ENCODE measurements at regions not wholly inside any gene's neighbourhood (a gene's known extent, or its start where the extent isn't known, plus 50 kb on each side); places are given as distances from the start of the nearest gene placed in this dataset.

- TF ChIP-seq CTCF (IDR thresholded peaks at IDR 0.05; ENCODE audit: low read depth, low read length, missing input control) (no peak), REST (IDR thresholded peaks at IDR 0.05) (no peak)
These were observed 171.3 kb downstream of the CD24 start (continued) for GRCh38 chr6:106803188-106803587.

- TF ChIP-seq HNF4G (IDR thresholded peaks at IDR 0.05) (no peak), RXRA (IDR thresholded peaks at IDR 0.05) (no peak), JUND (IDR thresholded peaks at IDR 0.05) (no peak), FOXA2 (IDR thresholded peaks at IDR 0.05) (no peak), NR2F2 (IDR thresholded peaks at IDR 0.05) (no peak), ATF3 (IDR thresholded peaks at IDR 0.05) (no peak), HNF4A (conservative IDR thresholded peaks at IDR 0.05) (no peak), YY1 (IDR thresholded peaks at IDR 0.05) (no peak), EGR1 (IDR thresholded peaks at IDR 0.05; ENCODE audit: low read depth in 2 of 2) (no peak), REST (IDR thresholded peaks at IDR 0.05) (no peak)
- H3K4me3 ChIP-seq (ENCODE audit: low read depth in 1 of 3, low read length in 3 of 3): no peak overlapping the region
- H3K9me3 ChIP-seq (ENCODE audit: control insufficient read depth in 4 of 4, low read length in 3 of 4): no peaks in the 10 kb centered on the region
- H3K27me3 ChIP-seq (ENCODE audit: control insufficient read depth in 4 of 4, insufficient read depth in 4 of 4, low read length in 3 of 4): no peaks in the 10 kb centered on the region
- H3K36me3 ChIP-seq (ENCODE audit: control insufficient read depth in 4 of 4, insufficient read depth in 3 of 4, low read depth in 1 of 4, low read length in 3 of 4): no peaks in the 10 kb centered on the region
- 70% methylated on average over 5 of the region's 5 CpGs for WGBS
- H3K9ac ChIP-seq (ENCODE audit: low read depth in 1 of 2, low read length in 2 of 2): no peak overlapping the region
- H3K27ac ChIP-seq (ENCODE audit: low read depth in 1 of 2, low read length in 2 of 2): no peak overlapping the region
- no peak for DNase-seq (ENCODE audit: low spot score)
- H3K4me1 ChIP-seq (ENCODE audit: control insufficient read depth in 4 of 4, insufficient read depth in 4 of 4, low read length in 3 of 4): peaks cover 3 to 27% (median 13%) of the 10 kb centered on the region in 4 donors
These were observed 172.4 kb downstream of the CD24 start for GRCh38 chr6:106802139-106802538.

GRCh38 chr6:106801256-106801655 is 171.9 kb downstream of the QRSL1 start:
- Histone ChIP-seq H3K27me3 (ENCODE audit: control insufficient read depth in 4 of 4, insufficient read depth in 4 of 4, low read length in 3 of 4) (no peaks in the 10 kb centered on the region), H3K27ac (ENCODE audit: low read depth in 1 of 2, low read length in 2 of 2) (no peak overlapping the region), H3K9me3 (ENCODE audit: control insufficient read depth in 4 of 4, low read length in 3 of 4) (no peaks in the 10 kb centered on the region), H3K9ac (ENCODE audit: low read depth in 1 of 2, low read length in 2 of 2) (no peak overlapping the region), H3K4me1 (ENCODE audit: control insufficient read depth in 4 of 4, insufficient read depth in 4 of 4, low read length in 3 of 4) (peaks cover 3 to 30% (median 13%) of the 10 kb centered on the region in 4 donors), H3K36me3 (ENCODE audit: control insufficient read depth in 4 of 4, insufficient read depth in 3 of 4, low read depth in 1 of 4, low read length in 3 of 4) (no peaks in the 10 kb centered on the region), H3K4me3 (ENCODE audit: low read depth in 1 of 3, low read length in 3 of 3) (no peak overlapping the region)
- DNase-seq (ENCODE audit: low spot score): no peak
- WGBS: 95% methylated on average over 8 of the region's 8 CpGs
- TF ChIP-seq ZBTB33 (IDR thresholded peaks at IDR 0.05) (no peak), ATF3 (IDR thresholded peaks at IDR 0.05) (no peak), MAX (IDR thresholded peaks at IDR 0.05) (no peak), TAF1 (conservative IDR thresholded peaks at IDR 0.05) (no peak), REST (IDR thresholded peaks at IDR 0.05) (no peak), RXRA (IDR thresholded peaks at IDR 0.05) (no peak), HNF4A (conservative IDR thresholded peaks at IDR 0.05) (no peak), YY1 (IDR thresholded peaks at IDR 0.05) (no peak)
